Transverse colon (tissue), 4 donors: ENCODE measurements at regions not wholly inside any gene's neighbourhood (a gene's known extent, or its start where the extent isn't known, plus 50 kb on each side); places are given as distances from the start of the nearest gene placed in this dataset.

ENCODE experiments used
- DNase-seq: peaks from one replicate; pipeline ENCODE4 v3.0.0-alpha.2; 2019
- H3K27ac ChIP-seq, 4 donors: fragments of 200-600 bp; sonication (generic); 2 replicates each; pipeline ENCODE4 v1.5.1; 2016 to 2018; ENCODE audit warnings: inconsistent platforms in 4 of 4
- H3K27me3 ChIP-seq: fragments of 200-600 bp; sonication (generic); 2 replicates; pipeline ENCODE4 v1.5.1; 2017; ENCODE audit warnings: inconsistent platforms
- H3K36me3 ChIP-seq, 4 donors: fragments of 200-600 bp; sonication (generic); 2 replicates each; pipeline ENCODE4 v1.5.1; 2017 to 2019; ENCODE audit warnings: inconsistent platforms in 4 of 4
- H3K4me1 ChIP-seq, 4 donors: fragments of 200-600 bp; sonication (generic); 2 replicates each; pipeline ENCODE4 v1.5.1; 2017 to 2020; ENCODE audit warnings: inconsistent platforms in 4 of 4
- H3K4me3 ChIP-seq, 4 donors: fragments of 200-600 bp; sonication (generic); 1 replicate in 1 of 4; 2 replicates in 3 of 4; pipeline versions ENCODE4 v1.5.1 to v1.6.1; 2017 to 2019; ENCODE audit warnings: inconsistent platforms in 4 of 4
- H3K9me3 ChIP-seq, 2 donors: fragments of 200-600 bp; sonication (generic); 2 replicates each; pipeline ENCODE4 v1.5.1; 2017 to 2019; ENCODE audit warnings: inconsistent platforms in 2 of 2
- CTCF ChIP-seq, 5 experiments: fragments of 200-600 bp in 3 of 5; fragments of 450-650 bp in 2 of 5; sonication (generic) in 3 of 5; IDR thresholded peaks; 1 replicate in 2 of 5; 2 replicates in 3 of 5; pipeline ENCODE4 v1.5.1; 2016 to 2017; ENCODE audit warnings: antibody characterized with exemption in 5 of 5, inconsistent platforms in 3 of 5, mild to moderate bottlenecking in 2 of 5, moderate library complexity in 1 of 5
- EP300 ChIP-seq: sonication (generic); formaldehyde crosslinking; IDR thresholded peaks from one replicate; pipeline ENCODE4 v1.6.1; 2017; ENCODE audit warnings: antibody characterized with exemption, low read depth
- POLR2A ChIP-seq: fragments of 450-650 bp; IDR thresholded peaks from one replicate; pipeline ENCODE4 v1.6.1; 2016; ENCODE audit warnings: antibody characterized with exemption, mild to moderate bottlenecking, moderate library complexity
- POLR2AphosphoS5 ChIP-seq, 3 donors: sonication (generic); formaldehyde crosslinking; IDR thresholded peaks; one replicate each; pipeline ENCODE4 v1.6.1; 2016; ENCODE audit warnings: antibody characterized with exemption in 3 of 3
- WGBS, 2 donors: methylation state at CpG; one replicate each; pipeline ENCODE4 v1.1.5; 2018; ENCODE audit warnings: low coverage in 1 of 2; 5-methylcytosine and 5-hydroxymethylcytosine counted together
- in situ Hi-C, 4 donors: fragments of 200-750 bp; cut with MboI; loops; one replicate each; pipeline versions ENCODE4 v1.15.0 to v1.15.1; 2017; ENCODE audit warnings: low sequenced_read_pairs in 3 of 4, low pct_ligation_motif_present in 1 of 4, low pct_unique_long_range_greater_than_20kb in 1 of 4
- intact Hi-C: fragments of 100-400 bp; cut with DNase I; formaldehyde crosslinking; loops from one replicate; pipeline ENCODE4 v1.15.1; 2023; ENCODE audit warnings: low total_unique reads

GRCh38 chrX:3527811-3528210, 181.4 kb upstream of the MXRA5 start:
- intact Hi-C loops, result no loop called here
- no peaks in the 10 kb centered on the region for H3K4me1 ChIP-seq
- in situ Hi-C loops, result no loop called here

GRCh38 chrX:3527166-3527565, 180.7 kb upstream of the MXRA5 start:
- Histone ChIP-seq H3K9me3 (no peaks in the 10 kb centered on the region), H3K4me3 (no peak overlapping the region), H3K36me3 (no peaks in the 10 kb centered on the region), H3K27me3 (no peaks in the 10 kb centered on the region), H3K4me1 (no peaks in the 10 kb centered on the region), H3K27ac (no peak overlapping the region)
- intact Hi-C loops (no loop called here), in situ Hi-C loops (no loop called here)
- 59% methylated on average over 3 of the region's 3 CpGs; no CpG with 5 or more reads in 1 of the 2 donors for WGBS, 2 donors
- no peak for TF ChIP-seq CTCF (IDR thresholded peaks at IDR 0.05)
- no peak for TF ChIP-seq EP300
- no peak for DNase-seq

More at GRCh38 chrX:3527811-3528210, 181.4 kb upstream of the MXRA5 start:
- no peaks in the 10 kb centered on the region for H3K9me3 ChIP-seq
- H3K27me3 ChIP-seq, result no peaks in the 10 kb centered on the region
- no peak overlapping the region for H3K27ac ChIP-seq
- no peaks in the 10 kb centered on the region for H3K36me3 ChIP-seq
- WGBS, 2 donors, result 83 to 92% methylated on average over 3 of the region's 3 CpGs
- no peak for DNase-seq
- TF ChIP-seq EP300 (no peak), CTCF (IDR thresholded peaks at IDR 0.05) (no peak), POLR2AphosphoS5 (IDR thresholded peaks at IDR 0.05) (no peak), POLR2A (no peak)
- no peak overlapping the region for H3K4me3 ChIP-seq

- in situ Hi-C loops (no loop called here), intact Hi-C loops (no loop called here)
- Histone ChIP-seq H3K27me3 (no peaks in the 10 kb centered on the region), H3K27ac (no peak overlapping the region), H3K9me3 (no peaks in the 10 kb centered on the region), H3K36me3 (no peaks in the 10 kb centered on the region), H3K4me3 (no peak overlapping the region), H3K4me1 (no peaks in the 10 kb centered on the region)
- WGBS, 2 donors, result 79% methylated on average over 2 of the region's 2 CpGs; no CpG with 5 or more reads in 1 of the 2 donors
- no peak for DNase-seq
- TF ChIP-seq EP300 (no peak), POLR2A (no peak), CTCF (IDR thresholded peaks at IDR 0.05) (no peak), POLR2AphosphoS5 (IDR thresholded peaks at IDR 0.05) (no peak)
These were observed 180.3 kb upstream of the MXRA5 start for GRCh38 chrX:3526731-3527130.

GRCh38 chrX:3526071-3526470, 179.6 kb upstream of the MXRA5 start:
- no peak for TF ChIP-seq POLR2A
- TF ChIP-seq CTCF (IDR thresholded peaks at IDR 0.05), result no peak
- TF ChIP-seq POLR2AphosphoS5 (IDR thresholded peaks at IDR 0.05), result no peak
- no peak for TF ChIP-seq EP300
- H3K9me3 ChIP-seq, result no peaks in the 10 kb centered on the region
- no peak overlapping the region for H3K4me3 ChIP-seq
- intact Hi-C loops (no loop called here), in situ Hi-C loops (no loop called here)
- no peaks in the 10 kb centered on the region for H3K27me3 ChIP-seq
- H3K36me3 ChIP-seq, result no peaks in the 10 kb centered on the region
- DNase-seq, result no peak
- H3K4me1 ChIP-seq, result no peaks in the 10 kb centered on the region
- WGBS, 2 donors, result 59% methylated on average over 5 of the region's 5 CpGs; no CpG with 5 or more reads in 1 of the 2 donors
- no peak overlapping the region for H3K27ac ChIP-seq
